ENCODE measurements at regions not wholly inside any gene's neighbourhood (a gene's known extent, or its start where the extent isn't known, plus 50 kb on each side); places are given as distances from the start of the nearest gene placed in this dataset.
"Not testable (repeated sequence)": the region's sequence is repeated elsewhere in the genome, so short reads cannot be mapped to it uniquely, and the experiment has no call there.

DNA sequence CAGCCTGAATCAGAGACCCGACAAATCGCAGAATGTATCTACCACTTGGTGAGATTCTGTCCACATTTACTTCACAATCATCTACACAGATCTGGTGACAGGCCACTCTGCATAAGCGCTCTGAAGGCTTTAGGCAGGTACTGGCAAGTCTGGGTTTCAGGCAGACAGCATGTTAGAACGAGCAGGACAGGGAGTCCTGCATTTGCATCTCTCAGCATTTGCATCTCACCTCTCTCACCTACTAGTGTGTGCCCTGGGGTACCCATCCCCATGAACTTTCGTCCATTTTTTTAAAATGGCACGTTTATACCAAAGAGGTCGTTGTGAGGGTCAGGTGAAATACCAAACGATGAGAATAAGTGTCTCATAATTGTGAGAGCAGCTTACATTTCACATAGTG lies 108.2 kb downstream of the SPATA31A1 start:
- H3K27me3 ChIP-seq; H3K36me3 ChIP-seq; DNase-seq; H3K4me1 ChIP-seq; H3K9me3 ChIP-seq; H3K27ac ChIP-seq; intact Hi-C loops (cut with DNase I; ENCODE audit: low total_unique reads): not testable (repeated sequence)
- H3K4me3 ChIP-seq, result peak overlapping the region; percentile 41 to 44

DNA sequence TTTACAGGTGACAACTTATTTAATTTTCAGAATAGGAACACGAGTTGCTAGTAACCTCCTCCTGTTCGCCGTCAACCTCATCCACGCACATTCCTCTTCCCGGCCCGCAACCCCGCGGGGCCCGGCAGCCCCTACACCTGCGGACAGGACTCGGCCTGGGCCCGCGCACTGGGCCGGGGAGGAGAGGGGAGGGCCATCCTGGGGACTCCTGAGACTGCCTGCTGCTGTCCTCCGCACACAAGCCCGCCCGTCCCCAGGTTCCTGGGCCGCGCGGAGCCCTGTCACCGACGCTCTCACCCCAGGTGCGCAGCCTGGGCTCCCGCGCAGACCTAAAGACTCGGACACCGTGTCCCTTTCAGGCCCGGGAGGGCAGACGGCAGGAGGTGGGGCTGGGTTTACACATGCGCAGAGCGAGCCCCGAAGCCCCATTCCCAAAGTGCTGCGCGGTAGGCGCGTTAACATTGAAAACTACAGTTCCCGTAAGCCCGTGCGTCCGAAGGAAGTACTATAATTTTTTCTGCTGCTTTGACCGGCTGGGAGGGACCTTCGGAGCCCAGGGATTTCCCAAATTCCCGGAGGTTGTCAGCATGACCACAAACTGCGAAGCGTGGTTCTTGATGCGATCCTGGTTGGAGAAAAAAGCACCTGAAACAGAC lies 108.8 kb downstream of the SPATA31A1 start:
- H3K27me3 ChIP-seq; H3K9me3 ChIP-seq; intact Hi-C loops (cut with DNase I; ENCODE audit: low total_unique reads); H3K4me1 ChIP-seq; H3K36me3 ChIP-seq: not testable (repeated sequence)
- peak overlapping the region; percentile 49 to 67 for H3K27ac ChIP-seq
- peak; percentile 84 to 89 for DNase-seq
- H3K4me3 ChIP-seq, result peak overlapping the region; percentile 41 to 44

DNA sequence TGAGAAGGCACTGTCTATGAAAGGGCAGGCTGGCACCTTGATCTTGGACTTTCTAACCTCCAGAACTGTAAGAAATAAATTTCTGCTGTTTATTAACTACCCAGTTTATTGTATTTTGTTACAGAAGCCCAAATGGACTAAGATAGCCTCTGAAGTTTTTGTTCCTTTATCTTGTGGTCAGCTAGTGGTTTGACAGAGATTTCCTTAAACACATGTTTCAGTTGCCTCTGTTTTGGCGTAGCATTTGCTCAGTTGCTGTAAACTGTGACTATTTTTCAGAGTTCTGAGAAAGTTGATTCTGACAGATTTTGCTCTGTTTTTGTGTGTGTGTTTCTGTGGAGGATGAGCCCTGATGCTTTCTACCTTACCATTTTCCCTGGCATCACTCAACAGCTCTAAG lies 119.0 kb downstream of the SPATA31A1 start:
- H3K4me3 ChIP-seq; H3K27me3 ChIP-seq; H3K36me3 ChIP-seq; H3K4me1 ChIP-seq; DNase-seq; intact Hi-C loops (cut with DNase I; ENCODE audit: low total_unique reads); H3K27ac ChIP-seq; H3K9me3 ChIP-seq: not testable (repeated sequence)

DNA sequence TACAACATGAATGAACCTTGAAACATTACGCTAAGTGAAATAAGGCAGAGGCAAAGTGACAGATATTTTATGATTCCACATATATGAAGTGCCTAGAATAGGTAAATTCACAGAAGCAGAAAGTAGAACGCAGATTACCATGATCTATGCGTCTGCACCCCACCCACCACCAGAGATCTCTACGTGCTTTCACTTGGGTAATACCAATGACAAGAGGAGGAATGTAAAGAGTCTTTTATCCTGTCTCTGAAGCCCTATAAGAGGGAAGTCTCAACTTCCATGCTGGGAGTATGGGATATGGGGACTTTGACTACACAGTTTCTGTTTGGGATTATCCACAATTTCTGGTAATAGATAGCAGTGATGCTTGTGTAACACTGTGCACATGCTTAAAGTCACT lies 127.6 kb downstream of the SPATA31A1 start:
- intact Hi-C loops (cut with DNase I; ENCODE audit: low total_unique reads); H3K4me1 ChIP-seq; H3K4me3 ChIP-seq; H3K27me3 ChIP-seq; H3K36me3 ChIP-seq; H3K9me3 ChIP-seq; DNase-seq; H3K27ac ChIP-seq: not testable (repeated sequence)

- intact Hi-C loops (cut with DNase I; ENCODE audit: low total_unique reads); H3K36me3 ChIP-seq; H3K4me1 ChIP-seq; H3K27me3 ChIP-seq; H3K9me3 ChIP-seq; DNase-seq; H3K27ac ChIP-seq; H3K4me3 ChIP-seq: not testable (repeated sequence)
Observed at GRCh38 chr9:39483880-39484279, 128.4 kb downstream of the SPATA31A1 start.

DNA sequence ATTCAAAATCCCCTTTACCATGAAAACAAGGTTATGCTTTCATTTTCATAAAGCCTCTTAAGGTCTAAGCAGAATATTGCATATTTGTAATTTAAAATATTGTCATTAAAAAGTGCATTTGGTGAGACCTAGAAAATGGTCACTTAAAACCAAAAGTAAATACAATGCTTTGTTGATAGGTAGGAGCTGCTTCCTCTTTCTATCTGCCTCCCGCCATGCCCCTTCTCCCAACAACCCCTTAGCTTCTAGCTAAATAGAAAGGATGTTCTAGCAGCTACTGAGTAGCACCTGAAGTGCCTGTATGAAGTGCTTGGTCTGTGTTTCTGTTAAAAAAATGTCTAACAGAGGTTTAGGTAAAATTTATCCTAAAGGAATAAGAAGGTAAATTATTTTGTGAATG lies 128.8 kb downstream of the SPATA31A1 start:
- H3K4me1 ChIP-seq; H3K4me3 ChIP-seq; H3K9me3 ChIP-seq; H3K27ac ChIP-seq; H3K36me3 ChIP-seq; H3K27me3 ChIP-seq; intact Hi-C loops (cut with DNase I; ENCODE audit: low total_unique reads); DNase-seq: not testable (repeated sequence)

- H3K27ac ChIP-seq; H3K4me1 ChIP-seq; H3K27me3 ChIP-seq; DNase-seq; H3K9me3 ChIP-seq; H3K4me3 ChIP-seq; H3K36me3 ChIP-seq; intact Hi-C loops (cut with DNase I; ENCODE audit: low total_unique reads): not testable (repeated sequence)
Observed at GRCh38 chr9:39487477-39487876, 132.0 kb downstream of the SPATA31A1 start.

DNA sequence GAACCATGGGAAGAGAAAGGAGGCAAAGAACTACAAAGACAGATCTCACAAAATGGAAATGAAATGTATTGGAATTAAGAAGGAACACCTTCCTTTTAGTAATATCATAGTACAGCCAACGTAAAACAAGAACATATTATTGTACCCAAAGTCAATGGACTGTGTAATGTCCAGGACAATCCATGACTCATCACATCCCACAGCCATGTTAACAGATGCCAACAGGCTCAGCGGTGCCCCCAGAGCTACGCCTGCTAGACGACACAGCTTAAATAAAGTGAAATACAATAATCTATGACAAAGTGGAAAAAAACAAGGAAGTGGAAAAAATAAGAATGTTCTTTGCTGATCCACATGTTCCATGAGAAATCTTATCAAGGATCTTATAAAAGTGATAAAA lies 140.8 kb downstream of the SPATA31A1 start:
- H3K9me3 ChIP-seq; H3K36me3 ChIP-seq; intact Hi-C loops (cut with DNase I; ENCODE audit: low total_unique reads); H3K4me1 ChIP-seq; H3K27me3 ChIP-seq; H3K27ac ChIP-seq; DNase-seq; H3K4me3 ChIP-seq: not testable (repeated sequence)

GRCh38 chr9:39503178-39503577 lies 147.7 kb downstream of the SPATA31A1 start:
- DNase-seq; H3K9me3 ChIP-seq; H3K27ac ChIP-seq; H3K27me3 ChIP-seq; H3K4me1 ChIP-seq; intact Hi-C loops (cut with DNase I; ENCODE audit: low total_unique reads); H3K4me3 ChIP-seq; H3K36me3 ChIP-seq: not testable (repeated sequence)

DNA sequence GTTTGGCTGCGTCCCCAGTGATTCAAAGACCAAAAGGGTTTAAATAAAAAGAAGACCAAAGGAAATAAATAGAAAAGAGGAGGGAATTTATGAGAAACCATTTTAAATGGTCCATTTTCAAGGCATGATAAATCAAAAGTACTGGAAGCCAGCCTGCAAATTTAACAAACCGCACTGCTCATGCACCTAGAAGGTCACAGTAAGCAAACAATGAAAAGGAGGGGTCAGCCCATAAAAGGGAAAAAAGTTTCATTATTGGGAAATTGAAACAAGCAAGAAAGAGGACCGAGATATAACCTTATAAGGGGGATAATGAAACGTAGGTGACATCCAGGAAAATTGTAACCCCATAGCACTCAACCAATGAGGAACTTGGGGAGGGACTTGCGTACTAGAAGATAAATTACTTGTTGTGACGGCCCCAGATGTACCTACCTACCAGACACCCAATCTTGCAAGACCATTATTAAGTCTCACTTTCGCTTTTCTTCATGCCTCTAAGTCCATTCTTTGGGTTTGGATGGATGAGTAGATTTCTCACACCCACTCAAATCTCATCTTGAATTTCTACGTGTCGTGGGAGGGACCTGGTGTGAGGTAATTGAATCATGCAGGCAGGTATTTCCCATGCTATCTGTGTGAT lies 172.0 kb downstream of the SPATA31A1 start:
- H3K27me3 ChIP-seq; H3K9me3 ChIP-seq; H3K36me3 ChIP-seq; H3K27ac ChIP-seq; H3K4me3 ChIP-seq; intact Hi-C loops (cut with DNase I; ENCODE audit: low total_unique reads); H3K4me1 ChIP-seq; DNase-seq: not testable (repeated sequence)

- H3K9me3 ChIP-seq; DNase-seq; H3K36me3 ChIP-seq; H3K27me3 ChIP-seq; intact Hi-C loops (cut with DNase I; ENCODE audit: low total_unique reads); H3K27ac ChIP-seq; H3K4me1 ChIP-seq; H3K4me3 ChIP-seq: not testable (repeated sequence)
Observed at GRCh38 chr9:39532597-39532996, 177.1 kb downstream of the SPATA31A1 start.

- H3K36me3 ChIP-seq; intact Hi-C loops (cut with DNase I; ENCODE audit: low total_unique reads); H3K4me1 ChIP-seq; H3K9me3 ChIP-seq; DNase-seq; H3K27me3 ChIP-seq; H3K4me3 ChIP-seq; H3K27ac ChIP-seq: not testable (repeated sequence)
Observed at GRCh38 chr9:39533001-39533762, 177.7 kb downstream of the SPATA31A1 start.

DNA sequence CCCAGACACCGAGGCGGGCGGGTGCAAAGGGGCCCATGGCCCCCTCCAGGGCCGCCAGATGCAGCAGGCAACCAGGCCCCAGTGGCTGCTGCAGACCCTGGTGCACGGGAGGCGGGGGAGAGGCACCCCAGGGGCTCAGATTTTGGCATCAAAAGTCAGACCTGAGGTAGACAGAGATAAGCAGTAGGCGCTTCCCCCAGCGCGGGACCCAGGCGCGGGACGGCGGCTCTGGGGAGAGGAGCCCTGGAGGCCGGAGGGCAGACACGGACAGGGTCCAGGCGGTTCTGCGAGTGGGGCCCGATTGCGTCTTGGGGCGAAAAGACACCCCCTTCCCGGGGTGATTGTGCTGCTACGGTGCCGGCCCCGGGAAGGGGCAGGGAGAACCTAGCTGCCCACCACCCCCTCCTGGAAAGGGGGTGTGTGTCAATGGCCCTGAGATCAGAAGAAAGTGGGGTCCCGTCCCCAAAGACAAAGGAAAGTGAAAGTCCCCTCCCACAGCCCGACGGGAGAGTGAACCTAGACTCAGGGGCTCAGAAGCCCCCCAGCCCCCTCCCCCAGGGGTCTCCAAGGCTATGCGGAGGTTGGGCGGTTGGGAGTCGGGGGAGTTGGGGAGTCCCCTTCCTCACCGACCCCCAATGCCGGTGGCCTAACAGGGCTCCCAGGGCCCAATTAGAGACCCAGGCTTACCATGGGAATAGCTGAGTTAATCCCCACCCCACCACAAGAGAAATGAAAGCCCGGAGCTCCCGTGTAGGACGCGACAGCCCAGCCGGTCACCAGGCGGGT lies 178.5 kb downstream of the SPATA31A1 start:
- H3K4me1 ChIP-seq; H3K27me3 ChIP-seq; H3K9me3 ChIP-seq; intact Hi-C loops (cut with DNase I; ENCODE audit: low total_unique reads); DNase-seq; H3K4me3 ChIP-seq; H3K27ac ChIP-seq; H3K36me3 ChIP-seq: not testable (repeated sequence)
